ENCODE measurements at regions not wholly inside any gene's neighbourhood (a gene's known extent, or its start where the extent isn't known, plus 50 kb on each side); places are given as distances from the start of the nearest gene placed in this dataset.

DNA sequence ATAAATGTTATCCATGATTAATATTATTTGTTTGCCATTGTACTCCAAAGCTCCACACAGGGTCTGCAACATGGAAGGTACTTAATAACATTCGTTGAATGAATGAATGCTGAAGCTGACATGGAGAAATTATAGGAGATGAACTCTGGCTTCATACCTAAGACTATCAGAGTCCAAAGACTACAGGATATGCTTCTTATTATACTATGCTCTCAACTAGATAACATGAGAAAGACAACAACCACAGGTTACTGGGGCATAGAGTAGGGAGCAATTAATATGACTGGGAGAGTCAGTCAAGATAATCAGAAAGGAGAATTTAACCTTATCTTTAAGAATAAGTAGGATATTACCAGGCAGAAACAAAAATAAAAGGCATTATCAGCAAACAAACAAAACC lies 236.3 kb upstream of the SOX5 start:
- intact Hi-C loops (cut with DNase I, micrococcal nuclease): no loop called here
- Mint-ChIP-seq H3K9me3 (ENCODE audit: low read depth) (no peaks in the 10 kb centered on the region), H3K4me1 (no peaks in the 10 kb centered on the region), H3K27ac (no peak overlapping the region), H3K4me3 (no peak overlapping the region), H3K36me3 (ENCODE audit: low read depth) (no peaks in the 10 kb centered on the region), H3K27me3 (no peaks in the 10 kb centered on the region)
- DNase-seq (no peak), ATAC-seq (no peak)
- CTCF ChIA-PET: no interaction called here
- POLR2A ChIA-PET: no interaction called here

DNA sequence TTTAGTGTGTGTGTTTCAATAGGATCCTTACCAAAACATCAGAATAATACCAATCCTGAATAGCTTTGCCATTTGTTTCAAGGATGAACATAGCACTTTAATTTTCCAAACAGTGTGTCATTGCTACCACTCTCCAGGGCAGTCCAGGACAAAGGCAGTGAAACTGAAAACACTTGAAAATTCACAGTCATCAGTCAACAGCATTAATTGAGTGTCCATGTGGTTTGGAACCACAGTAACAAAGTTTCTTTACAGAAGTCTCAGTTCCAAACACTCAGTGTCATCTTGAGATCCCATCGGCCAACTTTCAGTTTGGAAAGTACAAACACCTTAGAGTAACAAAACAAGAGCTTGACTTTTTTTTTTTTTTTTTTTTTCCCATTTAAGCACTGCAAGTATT lies 228.4 kb upstream of the SOX5 start:
- H3K4me1 Mint-ChIP-seq: no peaks in the 10 kb centered on the region
- ATAC-seq (no peak), DNase-seq (no peak)
- POLR2A ChIA-PET: no interaction called here
- no peaks in the 10 kb centered on the region for H3K27me3 Mint-ChIP-seq
- CTCF ChIA-PET: no interaction called here
- intact Hi-C loops (cut with DNase I, micrococcal nuclease): no loop called here
- no peak overlapping the region for H3K27ac Mint-ChIP-seq
- peaks cover 2% of the 10 kb centered on the region for H3K9me3 Mint-ChIP-seq (ENCODE audit: low read depth)
- no peaks in the 10 kb centered on the region for H3K36me3 Mint-ChIP-seq (ENCODE audit: low read depth)
- no peak overlapping the region for H3K4me3 Mint-ChIP-seq

DNA sequence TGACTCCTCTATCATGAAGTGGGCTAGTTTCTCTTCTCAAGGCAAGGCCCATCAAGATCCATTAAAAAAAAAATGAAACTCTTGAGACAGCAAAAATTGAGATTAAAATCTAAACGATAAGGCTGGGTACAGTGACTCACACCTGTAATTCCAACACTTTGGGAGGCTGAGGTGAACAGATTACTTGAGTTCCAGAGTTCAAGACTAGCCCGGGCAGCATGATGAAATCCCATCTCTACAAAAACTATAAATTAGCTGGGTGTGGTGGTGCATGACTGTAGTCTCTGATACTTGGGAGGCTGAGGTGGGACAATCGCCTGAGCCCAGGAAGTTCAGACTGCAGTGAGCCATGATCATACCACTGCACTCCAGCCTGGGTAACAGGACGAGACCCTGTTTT lies 226.5 kb upstream of the SOX5 start:
- Mint-ChIP-seq H3K4me1 (no peaks in the 10 kb centered on the region), H3K4me3 (no peak overlapping the region), H3K27me3 (peaks cover 2% of the 10 kb centered on the region), H3K36me3 (ENCODE audit: low read depth) (no peaks in the 10 kb centered on the region), H3K27ac (no peak overlapping the region), H3K9me3 (ENCODE audit: low read depth) (peaks cover 2% of the 10 kb centered on the region)
- no peak for DNase-seq
- POLR2A ChIA-PET: no interaction called here
- CTCF ChIA-PET: no interaction called here
- no peak for ATAC-seq
- intact Hi-C loops (cut with DNase I, micrococcal nuclease): no loop called here

GRCh38 chr12:24175284-24175683 lies 225.8 kb upstream of the SOX5 start:
- ChIA-PET POLR2A (no interaction called here), CTCF (no interaction called here)
- Mint-ChIP-seq H3K27me3 (peaks cover 2% of the 10 kb centered on the region), H3K27ac (no peak overlapping the region), H3K4me1 (no peaks in the 10 kb centered on the region), H3K36me3 (ENCODE audit: low read depth) (no peaks in the 10 kb centered on the region), H3K9me3 (ENCODE audit: low read depth) (peaks cover 2% of the 10 kb centered on the region), H3K4me3 (no peak overlapping the region)
- ATAC-seq: no peak
- no peak for DNase-seq
- intact Hi-C loops (cut with DNase I, micrococcal nuclease): no loop called here

GRCh38 chr12:24173067-24173466 lies 223.6 kb upstream of the SOX5 start:
- DNase-seq: no peak
- H3K4me3 Mint-ChIP-seq: no peak overlapping the region
- no peak overlapping the region for H3K27ac Mint-ChIP-seq
- ATAC-seq: no peak
- ChIA-PET POLR2A (interaction anchor here (0.6 kb wide), 1 partner anchor 1215 kb away, joined by 3 read pairs; no protein-coding TSS in a partner anchor), CTCF (no interaction called here)
- H3K9me3 Mint-ChIP-seq (ENCODE audit: low read depth): no peaks in the 10 kb centered on the region
- H3K27me3 Mint-ChIP-seq: peaks cover 2% of the 10 kb centered on the region
- no peaks in the 10 kb centered on the region for H3K36me3 Mint-ChIP-seq (ENCODE audit: low read depth)
- H3K4me1 Mint-ChIP-seq: no peaks in the 10 kb centered on the region
- intact Hi-C loops (cut with DNase I, micrococcal nuclease): no loop called here

GRCh38 chr12:24172773-24173066 lies 223.2 kb upstream of the SOX5 start:
- CTCF ChIA-PET: no interaction called here
- ATAC-seq (no peak), DNase-seq (no peak)
- intact Hi-C loops (cut with DNase I, micrococcal nuclease): no loop called here
- H3K36me3 Mint-ChIP-seq (ENCODE audit: low read depth): no peaks in the 10 kb centered on the region
- peaks cover 2% of the 10 kb centered on the region for H3K27me3 Mint-ChIP-seq
- no peak overlapping the region for H3K27ac Mint-ChIP-seq
- H3K9me3 Mint-ChIP-seq (ENCODE audit: low read depth): no peaks in the 10 kb centered on the region
- POLR2A ChIA-PET: interaction anchor here (0.6 kb wide), 1 partner anchor 1216 kb away, joined by 3 read pairs; no protein-coding TSS in a partner anchor
- H3K4me3 Mint-ChIP-seq: no peak overlapping the region
- no peaks in the 10 kb centered on the region for H3K4me1 Mint-ChIP-seq

- no peak overlapping the region for H3K27ac Mint-ChIP-seq
- ATAC-seq (peak; percentile 33), DNase-seq (peak; percentile 6)
- no peaks in the 10 kb centered on the region for H3K9me3 Mint-ChIP-seq (ENCODE audit: low read depth)
- H3K36me3 Mint-ChIP-seq (ENCODE audit: low read depth): no peaks in the 10 kb centered on the region
- H3K4me1 Mint-ChIP-seq: no peaks in the 10 kb centered on the region
- intact Hi-C loops (cut with DNase I, micrococcal nuclease): no loop called here
- ChIA-PET CTCF (no interaction called here), POLR2A (no interaction called here)
- H3K4me3 Mint-ChIP-seq: no peak overlapping the region
- peaks cover 2% of the 10 kb centered on the region for H3K27me3 Mint-ChIP-seq
Observed at GRCh38 chr12:24172031-24172772, 222.7 kb upstream of the SOX5 start.

DNA sequence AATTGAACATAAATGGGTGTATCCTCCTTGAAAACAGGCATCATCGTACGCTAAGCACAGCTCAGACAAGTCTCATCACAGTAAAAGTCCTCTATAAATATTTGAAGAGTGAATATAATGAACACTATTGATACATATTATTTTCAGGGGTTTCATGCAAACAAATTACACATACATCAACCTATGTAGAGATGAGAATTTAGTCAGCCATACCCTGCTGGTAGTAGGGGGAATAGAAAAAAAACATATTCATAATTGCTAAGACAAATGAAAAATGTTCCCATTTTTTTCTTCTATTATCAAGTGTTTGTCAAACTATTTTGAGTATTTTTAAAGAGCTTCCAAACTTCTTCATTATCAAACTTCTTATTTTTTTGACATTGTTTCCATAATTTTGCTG lies 205.6 kb upstream of the SOX5 start:
- CTCF ChIA-PET: interaction anchor here (0.6 kb wide), 1 partner anchor 99 kb away, joined by 3 read pairs; no protein-coding TSS in a partner anchor
- no peak for ATAC-seq
- POLR2A ChIA-PET: no interaction called here

DNA sequence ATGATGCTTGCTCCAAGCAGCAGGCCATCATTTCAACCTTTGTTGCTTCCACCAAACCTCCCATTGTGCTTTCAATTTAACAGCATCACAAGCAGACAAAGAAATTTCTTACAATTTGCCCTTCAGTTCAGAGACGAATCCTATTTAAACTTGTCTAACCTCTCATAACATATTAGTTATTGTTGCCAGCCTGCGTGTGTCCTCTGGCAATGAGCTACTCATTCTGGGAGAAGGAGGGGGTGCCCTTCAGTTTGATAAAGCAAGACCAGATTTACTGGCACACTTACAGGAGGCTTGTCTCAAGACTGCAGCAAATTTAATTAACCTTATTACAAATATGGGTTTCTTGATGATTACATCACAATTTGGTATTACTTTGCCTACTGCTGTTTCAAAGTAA lies 203.6 kb upstream of the SOX5 start:
- Mint-ChIP-seq H3K9me3 (ENCODE audit: low read depth) (no peaks in the 10 kb centered on the region), H3K4me3 (no peak overlapping the region), H3K27ac (no peak overlapping the region), H3K27me3 (no peaks in the 10 kb centered on the region), H3K4me1 (no peaks in the 10 kb centered on the region), H3K36me3 (ENCODE audit: low read depth) (no peaks in the 10 kb centered on the region)
- POLR2A ChIA-PET: no interaction called here
- CTCF ChIA-PET: no interaction called here
- intact Hi-C loops (cut with DNase I, micrococcal nuclease): no loop called here
- no peak for ATAC-seq
- no peak for DNase-seq

More for the DNA sequence above, 205.6 kb upstream of the SOX5 start:
- no peak overlapping the region for H3K4me3 Mint-ChIP-seq
- no peaks in the 10 kb centered on the region for H3K36me3 Mint-ChIP-seq (ENCODE audit: low read depth)
- intact Hi-C loops (cut with DNase I, micrococcal nuclease): no loop called here
- no peak for DNase-seq
- no peaks in the 10 kb centered on the region for H3K9me3 Mint-ChIP-seq (ENCODE audit: low read depth)
- no peak overlapping the region for H3K27ac Mint-ChIP-seq
- H3K4me1 Mint-ChIP-seq: no peaks in the 10 kb centered on the region
- H3K27me3 Mint-ChIP-seq: no peaks in the 10 kb centered on the region

DNA sequence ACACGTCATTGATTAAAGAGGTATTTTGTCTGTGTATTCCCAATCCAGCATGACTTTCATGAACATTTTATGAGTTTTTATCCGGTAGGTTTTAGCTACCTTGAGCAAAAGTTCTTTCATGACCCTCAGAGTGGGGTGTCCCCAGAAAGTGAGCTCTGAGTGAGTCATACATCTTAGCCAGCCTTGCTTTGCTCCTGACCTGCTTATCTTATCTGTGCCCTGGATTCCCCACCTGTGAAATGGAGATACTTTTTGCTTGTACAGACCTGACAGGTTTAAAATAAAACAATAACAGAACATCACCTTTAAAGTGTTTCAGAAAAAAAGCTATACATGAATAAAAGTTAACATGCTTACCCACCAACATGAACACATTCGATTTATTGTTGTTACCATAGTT lies 202.8 kb upstream of the SOX5 start:
- Mint-ChIP-seq H3K9me3 (ENCODE audit: low read depth) (no peaks in the 10 kb centered on the region), H3K27me3 (no peaks in the 10 kb centered on the region), H3K4me3 (no peak overlapping the region), H3K36me3 (ENCODE audit: low read depth) (no peaks in the 10 kb centered on the region), H3K27ac (no peak overlapping the region), H3K4me1 (no peaks in the 10 kb centered on the region)
- CTCF ChIA-PET: no interaction called here
- DNase-seq (no peak), ATAC-seq (no peak)
- intact Hi-C loops (cut with DNase I, micrococcal nuclease): no loop called here
- POLR2A ChIA-PET: no interaction called here

GRCh38 chr12:24143928-24144327 lies 194.5 kb upstream of the SOX5 start:
- intact Hi-C loops (cut with DNase I, micrococcal nuclease): no loop called here
- ChIA-PET CTCF (no interaction called here), POLR2A (no interaction called here)
- Mint-ChIP-seq H3K36me3 (ENCODE audit: low read depth) (no peaks in the 10 kb centered on the region), H3K9me3 (ENCODE audit: low read depth) (no peaks in the 10 kb centered on the region), H3K27me3 (no peaks in the 10 kb centered on the region), H3K27ac (no peak overlapping the region), H3K4me3 (no peak overlapping the region), H3K4me1 (no peaks in the 10 kb centered on the region)
- ATAC-seq: no peak
- DNase-seq: no peak

DNA sequence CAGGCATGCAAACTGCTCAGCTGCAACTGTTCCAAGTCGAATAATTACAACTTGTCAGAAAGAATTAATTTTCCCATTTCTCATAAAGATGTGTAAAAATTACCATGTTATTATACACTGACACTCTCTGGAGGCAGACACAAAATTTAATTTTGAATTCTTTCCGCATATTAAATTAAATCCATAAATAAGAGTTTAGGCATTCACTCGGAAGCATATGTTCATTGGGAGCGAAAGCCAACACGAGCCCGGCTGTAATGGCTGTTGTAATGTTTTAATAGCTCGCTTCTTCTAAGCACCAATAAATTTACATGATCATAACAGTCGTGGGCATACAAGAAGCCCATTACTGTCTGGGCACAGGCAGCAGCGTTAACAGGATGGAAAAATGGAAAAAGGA lies 189.6 kb upstream of the SOX5 start:
- no peak overlapping the region for H3K27ac Mint-ChIP-seq
- H3K9me3 Mint-ChIP-seq (ENCODE audit: low read depth): no peaks in the 10 kb centered on the region
- H3K4me3 Mint-ChIP-seq: no peak overlapping the region
- no peaks in the 10 kb centered on the region for H3K27me3 Mint-ChIP-seq
- POLR2A ChIA-PET: no interaction called here
- H3K36me3 Mint-ChIP-seq (ENCODE audit: low read depth): no peaks in the 10 kb centered on the region
- CTCF ChIA-PET: no interaction called here
- H3K4me1 Mint-ChIP-seq: no peaks in the 10 kb centered on the region
- no peak for DNase-seq
- intact Hi-C loops (cut with DNase I, micrococcal nuclease): no loop called here
- ATAC-seq: no peak

DNA sequence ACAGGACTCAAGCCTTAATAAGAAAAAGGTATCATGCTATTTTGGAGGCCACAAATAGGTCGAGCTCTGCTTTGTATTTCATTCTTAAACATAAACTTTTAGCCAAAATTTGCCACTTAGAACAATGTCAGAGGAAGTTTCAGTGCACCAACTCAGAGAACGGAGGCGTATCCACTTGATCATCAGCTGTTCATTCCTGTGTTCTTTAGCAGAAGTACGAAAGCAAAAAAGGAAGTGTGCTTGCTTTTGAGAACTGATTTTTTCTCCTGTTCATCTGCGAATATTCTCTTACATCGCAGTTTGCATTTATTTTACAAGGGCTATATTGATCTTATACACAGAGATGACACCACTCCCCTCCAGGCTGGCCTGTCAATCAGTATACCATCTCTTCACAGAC lies 188.6 kb upstream of the SOX5 start:
- POLR2A ChIA-PET: no interaction called here
- CTCF ChIA-PET: no interaction called here

More for the DNA sequence above, 188.6 kb upstream of the SOX5 start:
- Mint-ChIP-seq H3K36me3 (ENCODE audit: low read depth) (no peaks in the 10 kb centered on the region), H3K4me3 (no peak overlapping the region), H3K27me3 (no peaks in the 10 kb centered on the region), H3K4me1 (no peaks in the 10 kb centered on the region), H3K27ac (no peak overlapping the region), H3K9me3 (ENCODE audit: low read depth) (no peaks in the 10 kb centered on the region)
- no peak for ATAC-seq
- DNase-seq: no peak
- intact Hi-C loops (cut with DNase I, micrococcal nuclease): no loop called here
